Keratinocyte (primary cell): ENCODE measurements at regions not wholly inside any gene's neighbourhood (a gene's known extent, or its start where the extent isn't known, plus 50 kb on each side); places are given as distances from the start of the nearest gene placed in this dataset.

Source experiments
- DNase-seq: peaks from one replicate; pipeline ENCODE4 v3.0.0-alpha.2; 2011; ENCODE audit warnings: low read depth, missing footprints, low spot score
- FAIRE-seq: peaks from 2 replicates; lab custom pipeline; 2011; peaks lifted over from hg19 to GRCh38; lab: Jason Lieb, UNC
- H2AFZ ChIP-seq: 2 replicates; pipeline ENCODE4 v1.6.0; 2012; ENCODE audit warnings: low read length, control low read depth, inconsistent platforms; ENCODE audit not compliant: control insufficient read depth
- H3K27ac ChIP-seq: 2 replicates; pipeline ENCODE4 v1.5.1; 2011; ENCODE audit warnings: low read length; ENCODE audit not compliant: control insufficient read depth, insufficient read depth
- H3K27me3 ChIP-seq: 3 replicates; pipeline ENCODE4 v1.6.0; 2011; ENCODE audit warnings: low read length; ENCODE audit not compliant: control insufficient read depth, insufficient read depth; ENCODE audit errors: extremely low read depth
- H3K36me3 ChIP-seq, 2 experiments: 2 replicates in 1 of 2; 3 replicates in 1 of 2; pipeline ENCODE4 v1.5.1; 2011; ENCODE audit warnings: low read length in 2 of 2, mild to moderate bottlenecking in 1 of 2; ENCODE audit not compliant: control insufficient read depth in 2 of 2, insufficient read depth in 2 of 2; ENCODE audit errors: extremely low read depth in 1 of 2
- H3K4me1 ChIP-seq: 3 replicates; pipeline ENCODE4 v1.5.1; 2011; ENCODE audit warnings: low read length; ENCODE audit not compliant: control insufficient read depth, insufficient read depth; ENCODE audit errors: extremely low read depth
- H3K4me2 ChIP-seq: 3 replicates; pipeline ENCODE4 v1.6.0; 2011; ENCODE audit warnings: low read depth, low read length; ENCODE audit not compliant: control insufficient read depth, insufficient read depth; ENCODE audit errors: extremely low read depth
- H3K4me3 ChIP-seq, 3 experiments: fragments of 200-600 bp in 1 of 3; sonication (generic) in 1 of 3; 2 replicates in 2 of 3; 3 replicates in 1 of 3; pipeline ENCODE4 v1.5.1; 2011 to 2016; ENCODE audit warnings: low read length in 3 of 3, mild to moderate bottlenecking in 3 of 3, control low read depth in 2 of 3, inconsistent platforms in 1 of 3, low read depth in 1 of 3, mixed read lengths in 1 of 3, mixed run types in 1 of 3, moderate library complexity in 1 of 3; ENCODE audit not compliant: control insufficient read depth in 2 of 3, insufficient read depth in 2 of 3; ENCODE audit errors: extremely low read depth in 1 of 3
- H3K79me2 ChIP-seq: 2 replicates; pipeline ENCODE4 v1.6.0; 2012; ENCODE audit warnings: low read length; ENCODE audit not compliant: control insufficient read depth, insufficient read depth
- H3K9ac ChIP-seq: 3 replicates; pipeline ENCODE4 v1.6.0; 2011; ENCODE audit warnings: low read length; ENCODE audit not compliant: control insufficient read depth, insufficient read depth; ENCODE audit errors: extremely low read depth
- H3K9me1 ChIP-seq: 3 replicates; pipeline ENCODE4 v1.6.0; 2011; ENCODE audit warnings: low read length; ENCODE audit not compliant: control insufficient read depth, insufficient read depth; ENCODE audit errors: extremely low read depth
- H3K9me3 ChIP-seq: 2 replicates; pipeline ENCODE4 v1.5.1; 2012; ENCODE audit warnings: low read depth, low read length; ENCODE audit not compliant: control insufficient read depth
- H4K20me1 ChIP-seq: 3 replicates; pipeline ENCODE4 v1.6.0; 2011; ENCODE audit warnings: low read length; ENCODE audit not compliant: control insufficient read depth, insufficient read depth; ENCODE audit errors: extremely low read depth
- EZH2 ChIP-seq: IDR thresholded peaks from one replicate; pipeline ENCODE4 v1.6.1; 2012; ENCODE audit warnings: inconsistent platforms, mild to moderate bottlenecking, low read length, moderate library complexity
- dilution Hi-C: fragments of 300-500 bp; cut with MboI; formaldehyde crosslinking; loops from one replicate; pipeline ENCODE4 v1.7.0; 2020; ENCODE audit warnings: low sequenced_read_pairs; ENCODE audit not compliant: extremely low pct_ligation_motif_present
- TF ChIP-seq, protein P1 (sequence below), 3 experiments: IDR thresholded peaks in 1 of 3; conservative IDR thresholded peaks in 1 of 3; optimal IDR thresholded peaks in 1 of 3; 2 replicates in 2 of 3; 3 replicates in 1 of 3; pipeline versions ENCODE3 to v1.5.1; 2011; ENCODE audit warnings: low read length in 3 of 3, mild to moderate bottlenecking in 3 of 3, moderate library complexity in 2 of 3, control low read depth in 1 of 3, inconsistent platforms in 1 of 3; ENCODE audit not compliant: insufficient read depth in 2 of 3; ENCODE audit errors: extremely low read depth in 1 of 3

DNA sequence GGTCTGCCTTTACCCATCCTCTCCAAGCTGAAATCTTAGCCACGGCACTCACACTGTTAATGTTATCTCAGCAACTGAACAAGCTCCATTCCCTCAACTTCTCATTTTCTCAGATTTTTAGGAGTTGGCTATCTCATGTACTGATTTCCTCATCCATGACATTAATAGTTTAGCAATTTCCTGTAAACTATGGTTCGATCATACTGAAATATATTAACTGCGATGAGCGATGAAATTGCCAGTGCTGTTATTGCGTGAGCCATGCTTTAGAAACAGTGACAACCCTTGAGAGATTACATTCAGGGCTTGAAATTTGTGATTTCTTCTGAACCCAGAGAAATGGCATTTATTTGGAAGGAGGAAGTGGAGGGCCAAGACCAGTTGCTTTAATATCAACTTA lies 223.7 kb downstream of the GPAT3 start:
- Histone ChIP-seq H3K4me3 (no peak overlapping the region), H3K9me3 (no peaks in the 10 kb centered on the region), H4K20me1 (no peaks in the 10 kb centered on the region), H3K9me1 (no peaks in the 10 kb centered on the region), H3K27ac (no peak overlapping the region), H3K9ac (no peak overlapping the region), H3K27me3 (no peaks in the 10 kb centered on the region), H2AFZ (no peak overlapping the region), H3K36me3 (no peaks in the 10 kb centered on the region), H3K4me2 (no peak overlapping the region), H3K4me1 (peaks cover 5% of the 10 kb centered on the region), H3K79me2 (no peaks in the 10 kb centered on the region)
- dilution Hi-C loops, result no loop called here
- TF ChIP-seq, protein P1, sequence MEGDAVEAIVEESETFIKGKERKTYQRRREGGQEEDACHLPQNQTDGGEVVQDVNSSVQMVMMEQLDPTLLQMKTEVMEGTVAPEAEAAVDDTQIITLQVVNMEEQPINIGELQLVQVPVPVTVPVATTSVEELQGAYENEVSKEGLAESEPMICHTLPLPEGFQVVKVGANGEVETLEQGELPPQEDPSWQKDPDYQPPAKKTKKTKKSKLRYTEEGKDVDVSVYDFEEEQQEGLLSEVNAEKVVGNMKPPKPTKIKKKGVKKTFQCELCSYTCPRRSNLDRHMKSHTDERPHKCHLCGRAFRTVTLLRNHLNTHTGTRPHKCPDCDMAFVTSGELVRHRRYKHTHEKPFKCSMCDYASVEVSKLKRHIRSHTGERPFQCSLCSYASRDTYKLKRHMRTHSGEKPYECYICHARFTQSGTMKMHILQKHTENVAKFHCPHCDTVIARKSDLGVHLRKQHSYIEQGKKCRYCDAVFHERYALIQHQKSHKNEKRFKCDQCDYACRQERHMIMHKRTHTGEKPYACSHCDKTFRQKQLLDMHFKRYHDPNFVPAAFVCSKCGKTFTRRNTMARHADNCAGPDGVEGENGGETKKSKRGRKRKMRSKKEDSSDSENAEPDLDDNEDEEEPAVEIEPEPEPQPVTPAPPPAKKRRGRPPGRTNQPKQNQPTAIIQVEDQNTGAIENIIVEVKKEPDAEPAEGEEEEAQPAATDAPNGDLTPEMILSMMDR (optimal IDR thresholded peaks at IDR 0.05 in 1 of 3, IDR thresholded peaks at IDR 0.05 in 1 of 3, conservative IDR thresholded peaks at IDR 0.05 in 1 of 3; ENCODE audit: extremely low read depth in 1 of 3, insufficient read depth in 2 of 3, low read length in 3 of 3), result no peak
- no peak for TF ChIP-seq EZH2
- no peak for FAIRE-seq
- no peak for DNase-seq

DNA sequence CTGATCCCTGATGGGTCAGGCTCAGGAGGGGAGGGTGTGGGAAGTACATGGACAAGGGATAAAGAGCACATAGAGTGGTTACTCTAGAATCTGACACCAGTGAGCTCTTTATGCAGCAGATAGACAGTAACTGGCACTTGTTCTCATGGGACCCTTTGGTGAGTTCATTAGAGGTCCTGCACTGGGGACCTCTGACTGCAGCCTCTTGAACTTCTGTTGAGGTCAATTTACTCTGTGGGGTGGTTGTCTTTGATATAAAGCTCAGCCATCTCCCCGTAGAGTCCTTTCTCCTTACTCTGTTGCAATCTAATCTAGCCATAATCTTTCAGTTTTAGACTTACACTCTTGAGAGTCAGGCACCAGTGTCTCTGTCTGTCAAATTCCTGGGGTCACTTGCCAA lies 222.4 kb downstream of the GPAT3 start:
- TF ChIP-seq, protein P1 (optimal IDR thresholded peaks at IDR 0.05 in 1 of 3, IDR thresholded peaks at IDR 0.05 in 1 of 3, conservative IDR thresholded peaks at IDR 0.05 in 1 of 3; ENCODE audit: extremely low read depth in 1 of 3, insufficient read depth in 2 of 3, low read length in 3 of 3), result no peak
- TF ChIP-seq EZH2, result no peak
- DNase-seq (no peak), FAIRE-seq (no peak)
- H3K9ac ChIP-seq, result no peak overlapping the region
- H3K9me3 ChIP-seq, result no peaks in the 10 kb centered on the region
- H2AFZ ChIP-seq, result no peak overlapping the region
- H3K4me1 ChIP-seq, result peaks cover 5% of the 10 kb centered on the region
- H3K9me1 ChIP-seq, result no peaks in the 10 kb centered on the region
- dilution Hi-C loops, result no loop called here
- no peak overlapping the region for H3K27ac ChIP-seq
- no peaks in the 10 kb centered on the region for H3K27me3 ChIP-seq
- no peak overlapping the region for H3K4me3 ChIP-seq
- H3K79me2 ChIP-seq, result no peaks in the 10 kb centered on the region
- no peaks in the 10 kb centered on the region for H4K20me1 ChIP-seq
- no peak overlapping the region for H3K4me2 ChIP-seq
- H3K36me3 ChIP-seq, result no peaks in the 10 kb centered on the region
